HEK293 (cell line): ENCODE measurements at regions not wholly inside any gene's neighbourhood (a gene's known extent, or its start where the extent isn't known, plus 50 kb on each side); places are given as distances from the start of the nearest gene placed in this dataset.

ENCODE experiments used
- CTCF ChIA-PET: fragments of 350-600 bp; formaldehyde crosslinking; extraction: SDS; loops from one replicate; lab custom pipeline; 2021; ENCODE audit warnings: antibody characterized with exemption; lab: Yijun Ruan, JAX
- POLR2A ChIA-PET: fragments of 300-600 bp; formaldehyde crosslinking; extraction: SDS; loops from one replicate; lab custom pipeline; 2020; ENCODE audit warnings: antibody characterized with exemption, inconsistent platforms; lab: Yijun Ruan, JAX
- H3K27ac ChIP-seq: fragments of 200-500 bp; sonication (Bioruptor generic); 2 replicates; pipeline ENCODE4 v1.5.1; 2014; ENCODE audit warnings: low read depth, low read length, control low read depth, inconsistent platforms; ENCODE audit errors: extremely low read depth
- H3K36me3 ChIP-seq, 2 experiments: fragments of 200-500 bp in 1 of 2; sonication (Bioruptor generic) in 1 of 2; 1 replicate in 1 of 2; 2 replicates in 1 of 2; pipeline ENCODE4 v1.5.1; 2014 to 2017; ENCODE audit warnings: inconsistent platforms in 2 of 2, low read length in 2 of 2; ENCODE audit not compliant: control insufficient read depth in 2 of 2, insufficient read depth in 1 of 2
- H3K4me1 ChIP-seq: fragments of 200-500 bp; sonication (Bioruptor generic); 2 replicates; pipeline ENCODE4 v1.5.1; 2014; ENCODE audit warnings: mild to moderate bottlenecking, low read length, inconsistent platforms; ENCODE audit not compliant: control insufficient read depth, insufficient read depth
- H3K4me3 ChIP-seq: 2 replicates; pipeline ENCODE4 v1.5.1; 2011; ENCODE audit warnings: low read depth, mild to moderate bottlenecking, control low read depth, low read length, moderate library complexity
- H3K9me3 ChIP-seq: fragments of 200-500 bp; sonication (Bioruptor generic); 2 replicates; pipeline ENCODE4 v1.5.1; 2014; ENCODE audit warnings: low read depth, low read length, inconsistent platforms; ENCODE audit not compliant: control insufficient read depth, insufficient read depth
- CTCF ChIP-seq: fragments of 450-650 bp; formaldehyde crosslinking; IDR thresholded peaks from 2 replicates; pipeline ENCODE4 v1.5.1; 2016; ENCODE audit warnings: missing biosample characterization, missing genetic modification characterization
- HOXC10 ChIP-seq: sonication (generic); formaldehyde crosslinking; IDR thresholded peaks from 2 replicates; pipeline ENCODE4 v1.8.1; 2023; ENCODE audit warnings: mild to moderate bottlenecking, missing genetic modification reagents
- MZF1 ChIP-seq: fragments of 450-650 bp; formaldehyde crosslinking; IDR thresholded peaks from 2 replicates; pipeline ENCODE4 v1.5.1; 2017; ENCODE audit warnings: missing biosample characterization, missing genetic modification characterization, borderline replicate concordance
- PBX3 ChIP-seq: sonication (generic); formaldehyde crosslinking; IDR thresholded peaks from 2 replicates; pipeline ENCODE4 v1.8.1; 2022; ENCODE audit warnings: mild to moderate bottlenecking, moderate library complexity, missing genetic modification reagents
- PRDM2 ChIP-seq: fragments of 450-650 bp; formaldehyde crosslinking; IDR thresholded peaks from 2 replicates; pipeline ENCODE4 v1.5.1; 2016; ENCODE audit warnings: missing biosample characterization, missing genetic modification characterization, borderline replicate concordance
- REST ChIP-seq: fragments of 450-650 bp; formaldehyde crosslinking; IDR thresholded peaks from 2 replicates; pipeline ENCODE4 v1.5.1; 2016; ENCODE audit warnings: missing biosample characterization, missing genetic modification characterization
- ZBTB49 ChIP-seq: fragments of 450-650 bp; formaldehyde crosslinking; IDR thresholded peaks from 2 replicates; pipeline ENCODE4 v1.5.1; 2016; ENCODE audit warnings: missing biosample characterization, missing genetic modification characterization, low read depth
- ZBTB7A ChIP-seq: fragments of 450-650 bp; formaldehyde crosslinking; IDR thresholded peaks from 2 replicates; pipeline ENCODE4 v1.5.1; 2016; ENCODE audit warnings: low read depth, missing biosample characterization, missing genetic modification characterization
- ZFHX2 ChIP-seq: fragments of 450-650 bp; formaldehyde crosslinking; conservative IDR thresholded peaks from 2 replicates; pipeline ENCODE4 v1.5.1; 2016; ENCODE audit warnings: missing biosample characterization, missing genetic modification characterization
- ZFP3 ChIP-seq: fragments of 450-650 bp; formaldehyde crosslinking; IDR thresholded peaks from 2 replicates; pipeline ENCODE4 v1.5.1; 2016; ENCODE audit warnings: low read depth, missing biosample characterization, missing genetic modification characterization
- ZNF138 ChIP-seq: fragments of 450-650 bp; formaldehyde crosslinking; IDR thresholded peaks from 2 replicates; pipeline ENCODE4 v1.5.1; 2016; ENCODE audit warnings: missing biosample characterization, missing genetic modification characterization, borderline replicate concordance
- ZNF292 ChIP-seq: fragments of 450-650 bp; formaldehyde crosslinking; IDR thresholded peaks from 2 replicates; pipeline ENCODE4 v1.5.1; 2016; ENCODE audit warnings: low read depth, missing biosample characterization, missing genetic modification characterization, borderline replicate concordance
- ZNF341 ChIP-seq: fragments of 450-650 bp; formaldehyde crosslinking; IDR thresholded peaks from 2 replicates; pipeline ENCODE4; 2016; ENCODE audit warnings: low read depth, missing biosample characterization, missing genetic modification characterization
- ZNF76 ChIP-seq: fragments of 450-650 bp; formaldehyde crosslinking; IDR thresholded peaks from 2 replicates; pipeline ENCODE4; 2016; ENCODE audit warnings: low read depth, missing biosample characterization, missing genetic modification characterization, borderline replicate concordance
- ZSCAN4 ChIP-seq: fragments of 450-650 bp; formaldehyde crosslinking; IDR thresholded peaks from 2 replicates; pipeline ENCODE4 v1.5.1; 2017; ENCODE audit warnings: missing biosample characterization, missing genetic modification characterization

GRCh38 chr15:91357486-91357885, 257.4 kb downstream of the SV2B start:
- CTCF ChIA-PET = interaction anchor here (0.6 kb wide), 1 partner anchor 48 kb away, joined by 4 read pairs; no protein-coding TSS in a partner anchor
- POLR2A ChIA-PET = no interaction called here
- no peak overlapping the region for H3K4me3 ChIP-seq

More at GRCh38 chr15:91357486-91357885, 257.4 kb downstream of the SV2B start:
- H3K4me1 ChIP-seq = no peaks in the 10 kb centered on the region
- no peak overlapping the region for H3K27ac ChIP-seq
- no peaks in the 10 kb centered on the region for H3K36me3 ChIP-seq
- H3K9me3 ChIP-seq = no peaks in the 10 kb centered on the region; the same call in 1 of the 2 replicates
- TF ChIP-seq ZBTB49 (tag by site-specific recombination) = no peak
- no peak for TF ChIP-seq MZF1 (tag by site-specific recombination)
- no peak for TF ChIP-seq PBX3 (CRISPR knock-in tag)
- TF ChIP-seq ZFHX2 (tag by site-specific recombination) = no peak
- TF ChIP-seq ZNF341 (tag by site-specific recombination) = no peak
- no peak for TF ChIP-seq ZFP3 (tag by site-specific recombination)
- TF ChIP-seq CTCF (tag by site-specific recombination) = no peak
- TF ChIP-seq PRDM2 (tag by site-specific recombination) = no peak
- no peak for TF ChIP-seq ZBTB7A (tag by site-specific recombination)
- no peak for TF ChIP-seq HOXC10 (CRISPR knock-in tag)
- no peak for TF ChIP-seq ZNF76 (tag by site-specific recombination)
- no peak for TF ChIP-seq ZNF292 (tag by site-specific recombination)
- TF ChIP-seq ZSCAN4 (tag by site-specific recombination) = no peak
- no peak for TF ChIP-seq REST (tag by site-specific recombination)
- no peak for TF ChIP-seq ZNF138 (tag by site-specific recombination)
